ENCODE measurements at regions not wholly inside any gene's neighbourhood (a gene's known extent, or its start where the extent isn't known, plus 50 kb on each side); places are given as distances from the start of the nearest gene placed in this dataset.

GRCh38 chr22:48155446-48155845 is 1393.0 kb downstream of the TBC1D22A start:
- Histone ChIP-seq H3K27ac (ENCODE audit: low read depth, low read length) (no peak overlapping the region), H3K4me3 (ENCODE audit: low read depth in 1 of 2, low read length in 2 of 2) (no peak overlapping the region), H3K4me1 (ENCODE audit: control insufficient read depth in 1 of 2, insufficient read depth in 2 of 2, low read length in 2 of 2) (no peaks in the 10 kb centered on the region), H3K27me3 (ENCODE audit: control insufficient read depth in 1 of 2, insufficient read depth in 2 of 2, low read length in 2 of 2) (no peaks in the 10 kb centered on the region), H3K36me3 (ENCODE audit: control insufficient read depth in 1 of 2, insufficient read depth in 2 of 2, low read length in 2 of 2) (no peaks in the 10 kb centered on the region), H3K9me3 (ENCODE audit: control insufficient read depth in 1 of 2, low read length in 2 of 2) (no peaks in the 10 kb centered on the region), H3K9ac (ENCODE audit: low read depth in 1 of 2, low read length in 2 of 2) (no peak overlapping the region)

GRCh38 chr22:48154943-48155240 is 1392.4 kb downstream of the TBC1D22A start:
- Histone ChIP-seq H3K9ac (ENCODE audit: low read depth in 1 of 2, low read length in 2 of 2) (no peak overlapping the region), H3K36me3 (ENCODE audit: control insufficient read depth in 1 of 2, insufficient read depth in 2 of 2, low read length in 2 of 2) (no peaks in the 10 kb centered on the region), H3K27ac (ENCODE audit: low read depth, low read length) (no peak overlapping the region), H3K4me3 (ENCODE audit: low read depth in 1 of 2, low read length in 2 of 2) (no peak overlapping the region), H3K27me3 (ENCODE audit: control insufficient read depth in 1 of 2, insufficient read depth in 2 of 2, low read length in 2 of 2) (no peaks in the 10 kb centered on the region), H3K9me3 (ENCODE audit: control insufficient read depth in 1 of 2, low read length in 2 of 2) (no peaks in the 10 kb centered on the region), H3K4me1 (ENCODE audit: control insufficient read depth in 1 of 2, insufficient read depth in 2 of 2, low read length in 2 of 2) (no peaks in the 10 kb centered on the region)

GRCh38 chr22:48154169-48154942 is 1391.9 kb downstream of the TBC1D22A start:
- no peaks in the 10 kb centered on the region for H3K9me3 ChIP-seq (ENCODE audit: control insufficient read depth in 1 of 2, low read length in 2 of 2)
- H3K27me3 ChIP-seq (ENCODE audit: control insufficient read depth in 1 of 2, insufficient read depth in 2 of 2, low read length in 2 of 2) = no peaks in the 10 kb centered on the region
- H3K36me3 ChIP-seq (ENCODE audit: control insufficient read depth in 1 of 2, insufficient read depth in 2 of 2, low read length in 2 of 2) = no peaks in the 10 kb centered on the region
- no peak overlapping the region for H3K27ac ChIP-seq (ENCODE audit: low read depth, low read length)
- H3K9ac ChIP-seq (ENCODE audit: low read depth in 1 of 2, low read length in 2 of 2) = no peak overlapping the region
- no peaks in the 10 kb centered on the region for H3K4me1 ChIP-seq (ENCODE audit: control insufficient read depth in 1 of 2, insufficient read depth in 2 of 2, low read length in 2 of 2)
- H3K4me3 ChIP-seq (ENCODE audit: low read depth in 1 of 2, low read length in 2 of 2) = no peak overlapping the region

- no peak overlapping the region for H3K27ac ChIP-seq (ENCODE audit: low read depth, low read length)
These were observed 1391.3 kb downstream of the TBC1D22A start for GRCh38 chr22:48153726-48154125.

GRCh38 chr22:48152916-48153315 is 1390.5 kb downstream of the TBC1D22A start:
- Histone ChIP-seq H3K4me1 (ENCODE audit: control insufficient read depth in 1 of 2, insufficient read depth in 2 of 2, low read length in 2 of 2) (no peaks in the 10 kb centered on the region), H3K27me3 (ENCODE audit: control insufficient read depth in 1 of 2, insufficient read depth in 2 of 2, low read length in 2 of 2) (no peaks in the 10 kb centered on the region), H3K4me3 (ENCODE audit: low read depth in 1 of 2, low read length in 2 of 2) (no peak overlapping the region), H3K36me3 (ENCODE audit: control insufficient read depth in 1 of 2, insufficient read depth in 2 of 2, low read length in 2 of 2) (no peaks in the 10 kb centered on the region), H3K9me3 (ENCODE audit: control insufficient read depth in 1 of 2, low read length in 2 of 2) (no peaks in the 10 kb centered on the region), H3K9ac (ENCODE audit: low read depth in 1 of 2, low read length in 2 of 2) (no peak overlapping the region), H3K27ac (ENCODE audit: low read depth, low read length) (no peak overlapping the region)

More at GRCh38 chr22:48153726-48154125, 1391.3 kb downstream of the TBC1D22A start:
- H3K27me3 ChIP-seq (ENCODE audit: control insufficient read depth in 1 of 2, insufficient read depth in 2 of 2, low read length in 2 of 2) = no peaks in the 10 kb centered on the region
- no peaks in the 10 kb centered on the region for H3K36me3 ChIP-seq (ENCODE audit: control insufficient read depth in 1 of 2, insufficient read depth in 2 of 2, low read length in 2 of 2)
- H3K4me3 ChIP-seq (ENCODE audit: low read depth in 1 of 2, low read length in 2 of 2) = no peak overlapping the region
- no peak overlapping the region for H3K9ac ChIP-seq (ENCODE audit: low read depth in 1 of 2, low read length in 2 of 2)
- no peaks in the 10 kb centered on the region for H3K9me3 ChIP-seq (ENCODE audit: control insufficient read depth in 1 of 2, low read length in 2 of 2)
- no peaks in the 10 kb centered on the region for H3K4me1 ChIP-seq (ENCODE audit: control insufficient read depth in 1 of 2, insufficient read depth in 2 of 2, low read length in 2 of 2)

GRCh38 chr22:48152164-48152775 is 1389.8 kb downstream of the TBC1D22A start:
- Histone ChIP-seq H3K9ac (ENCODE audit: low read depth in 1 of 2, low read length in 2 of 2) (no peak overlapping the region), H3K36me3 (ENCODE audit: control insufficient read depth in 1 of 2, insufficient read depth in 2 of 2, low read length in 2 of 2) (no peaks in the 10 kb centered on the region), H3K27me3 (ENCODE audit: control insufficient read depth in 1 of 2, insufficient read depth in 2 of 2, low read length in 2 of 2) (peaks cover 0 to 3% of the 10 kb centered on the region in 2 donors), H3K4me1 (ENCODE audit: control insufficient read depth in 1 of 2, insufficient read depth in 2 of 2, low read length in 2 of 2) (no peaks in the 10 kb centered on the region), H3K9me3 (ENCODE audit: control insufficient read depth in 1 of 2, low read length in 2 of 2) (no peaks in the 10 kb centered on the region), H3K27ac (ENCODE audit: low read depth, low read length) (no peak overlapping the region), H3K4me3 (ENCODE audit: low read depth in 1 of 2, low read length in 2 of 2) (no peak overlapping the region)

- Histone ChIP-seq H3K4me3 (ENCODE audit: low read depth in 1 of 2, low read length in 2 of 2) (no peak overlapping the region), H3K9ac (ENCODE audit: low read depth in 1 of 2, low read length in 2 of 2) (no peak overlapping the region), H3K9me3 (ENCODE audit: control insufficient read depth in 1 of 2, low read length in 2 of 2) (no peaks in the 10 kb centered on the region), H3K27ac (ENCODE audit: low read depth, low read length) (no peak overlapping the region), H3K4me1 (ENCODE audit: control insufficient read depth in 1 of 2, insufficient read depth in 2 of 2, low read length in 2 of 2) (no peaks in the 10 kb centered on the region), H3K27me3 (ENCODE audit: control insufficient read depth in 1 of 2, insufficient read depth in 2 of 2, low read length in 2 of 2) (peaks cover 0 to 5% of the 10 kb centered on the region in 2 donors), H3K36me3 (ENCODE audit: control insufficient read depth in 1 of 2, insufficient read depth in 2 of 2, low read length in 2 of 2) (no peaks in the 10 kb centered on the region)
These were observed 1389.2 kb downstream of the TBC1D22A start for GRCh38 chr22:48151641-48152040.

GRCh38 chr22:48147831-48148230 is 1385.4 kb downstream of the TBC1D22A start:
- H3K9ac ChIP-seq (ENCODE audit: low read depth in 1 of 2, low read length in 2 of 2) = no peak overlapping the region
- H3K27ac ChIP-seq (ENCODE audit: low read depth, low read length) = no peak overlapping the region
- H3K36me3 ChIP-seq (ENCODE audit: control insufficient read depth in 1 of 2, insufficient read depth in 2 of 2, low read length in 2 of 2) = no peaks in the 10 kb centered on the region
- H3K9me3 ChIP-seq (ENCODE audit: control insufficient read depth in 1 of 2, low read length in 2 of 2) = no peaks in the 10 kb centered on the region
- H3K4me3 ChIP-seq (ENCODE audit: low read depth in 1 of 2, low read length in 2 of 2) = no peak overlapping the region
- H3K4me1 ChIP-seq (ENCODE audit: control insufficient read depth in 1 of 2, insufficient read depth in 2 of 2, low read length in 2 of 2) = no peaks in the 10 kb centered on the region
- peaks cover 0 to 5% of the 10 kb centered on the region in 2 donors for H3K27me3 ChIP-seq (ENCODE audit: control insufficient read depth in 1 of 2, insufficient read depth in 2 of 2, low read length in 2 of 2)

GRCh38 chr22:48147404-48147803 is 1385.0 kb downstream of the TBC1D22A start:
- Histone ChIP-seq H3K4me1 (ENCODE audit: control insufficient read depth in 1 of 2, insufficient read depth in 2 of 2, low read length in 2 of 2) (no peaks in the 10 kb centered on the region), H3K4me3 (ENCODE audit: low read depth in 1 of 2, low read length in 2 of 2) (no peak overlapping the region), H3K27ac (ENCODE audit: low read depth, low read length) (no peak overlapping the region), H3K27me3 (ENCODE audit: control insufficient read depth in 1 of 2, insufficient read depth in 2 of 2, low read length in 2 of 2) (peaks cover 0 to 5% of the 10 kb centered on the region in 2 donors), H3K9me3 (ENCODE audit: control insufficient read depth in 1 of 2, low read length in 2 of 2) (no peaks in the 10 kb centered on the region), H3K36me3 (ENCODE audit: control insufficient read depth in 1 of 2, insufficient read depth in 2 of 2, low read length in 2 of 2) (no peaks in the 10 kb centered on the region), H3K9ac (ENCODE audit: low read depth in 1 of 2, low read length in 2 of 2) (no peak overlapping the region)

GRCh38 chr22:48146426-48146825 is 1384.0 kb downstream of the TBC1D22A start:
- no peak overlapping the region for H3K4me3 ChIP-seq (ENCODE audit: low read depth in 1 of 2, low read length in 2 of 2)
- H3K27me3 ChIP-seq (ENCODE audit: control insufficient read depth in 1 of 2, insufficient read depth in 2 of 2, low read length in 2 of 2) = peaks cover 0 to 5% of the 10 kb centered on the region in 2 donors
- no peak overlapping the region for H3K27ac ChIP-seq (ENCODE audit: low read depth, low read length)
- H3K36me3 ChIP-seq (ENCODE audit: control insufficient read depth in 1 of 2, insufficient read depth in 2 of 2, low read length in 2 of 2) = no peaks in the 10 kb centered on the region
- H3K4me1 ChIP-seq (ENCODE audit: control insufficient read depth in 1 of 2, insufficient read depth in 2 of 2, low read length in 2 of 2) = no peaks in the 10 kb centered on the region
- H3K9ac ChIP-seq (ENCODE audit: low read depth in 1 of 2, low read length in 2 of 2) = no peak overlapping the region
- no peaks in the 10 kb centered on the region for H3K9me3 ChIP-seq (ENCODE audit: control insufficient read depth in 1 of 2, low read length in 2 of 2)

Measured in duodenal mucosa (tissue), 2 donors.